Liver (tissue), 3 donors: ENCODE measurements at regions not wholly inside any gene's neighbourhood (a gene's known extent, or its start where the extent isn't known, plus 50 kb on each side); places are given as distances from the start of the nearest gene placed in this dataset.
"Not testable (repeated sequence)": the region's sequence is repeated elsewhere in the genome, so short reads cannot be mapped to it uniquely, and the experiment has no call there.

ENCODE experiments used
- EGR1 ChIP-seq, 2 donors: IDR thresholded peaks; 2 replicates each; pipeline ENCODE4 v1.6.1; 2016 to 2018; ENCODE audit warnings: antibody characterized with exemption in 2 of 2, low read depth in 2 of 2
- GABPA ChIP-seq, 2 donors: IDR thresholded peaks in 1 of 2; conservative IDR thresholded peaks in 1 of 2; 2 replicates each; pipeline ENCODE4 v1.6.1; 2016; ENCODE audit warnings: antibody characterized with exemption in 2 of 2, mild to moderate bottlenecking in 1 of 2, moderate library complexity in 1 of 2
- HNF4G ChIP-seq: IDR thresholded peaks from 2 replicates; pipeline ENCODE4 v1.6.1; 2016; ENCODE audit warnings: antibody characterized with exemption
- RAD21 ChIP-seq, 2 donors: IDR thresholded peaks; 2 replicates each; pipeline ENCODE4 v1.6.1; 2016; ENCODE audit warnings: antibody characterized with exemption in 2 of 2, mild to moderate bottlenecking in 2 of 2
- RXRA ChIP-seq, 2 donors: IDR thresholded peaks; 2 replicates each; pipeline ENCODE4 v1.6.1; 2017 to 2018; ENCODE audit warnings: antibody characterized with exemption in 2 of 2, mild to moderate bottlenecking in 1 of 2
- TAF1 ChIP-seq: conservative IDR thresholded peaks from 2 replicates; pipeline ENCODE4 v1.6.1; 2016; ENCODE audit warnings: antibody characterized with exemption, mild to moderate bottlenecking
- TF ChIP-seq, protein P1 (sequence below): fragments of 150-350 bp; IDR thresholded peaks from 2 replicates; pipeline ENCODE4 v1.5.1; 2017; ENCODE audit warnings: improper control_type of control experiment, low read depth, low read length; ENCODE audit not compliant: missing input control
- TF ChIP-seq, protein P2 (sequence below): IDR thresholded peaks from 2 replicates; pipeline ENCODE4 v1.6.1; 2016; ENCODE audit warnings: antibody characterized with exemption, mild to moderate bottlenecking
- TF ChIP-seq, protein P3 (sequence below): IDR thresholded peaks from 2 replicates; pipeline ENCODE4 v1.6.1; 2016; ENCODE audit warnings: antibody characterized with exemption
- TF ChIP-seq, protein P4 (sequence below): IDR thresholded peaks from 2 replicates; pipeline ENCODE4 v1.6.1; 2016; ENCODE audit warnings: antibody characterized with exemption
- TF ChIP-seq, protein P5 (sequence below): IDR thresholded peaks from 2 replicates; pipeline ENCODE4 v1.6.1; 2016; ENCODE audit warnings: antibody characterized with exemption
- donor health status: healthy.
- donor health status: healthy.

DNA sequence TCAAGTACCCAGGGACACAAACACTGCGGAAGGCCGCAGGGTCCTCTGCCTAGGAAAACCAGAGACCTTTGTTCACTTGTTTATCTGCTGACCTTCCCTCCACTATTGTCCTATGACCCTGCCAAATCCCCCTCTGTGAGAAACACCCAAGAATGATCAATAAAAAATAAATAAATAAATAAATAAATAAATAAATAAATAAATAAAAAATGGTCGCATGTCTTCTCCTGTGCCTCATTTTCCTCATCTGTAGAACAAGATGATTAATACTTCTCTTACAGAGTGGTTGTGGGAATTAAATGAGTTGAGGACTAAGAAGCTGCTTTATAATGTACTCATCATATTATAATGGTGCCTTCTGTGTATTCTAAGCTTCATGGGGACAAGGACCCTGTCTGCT lies 149.4 kb upstream of the METTL14 start:
- TF ChIP-seq, protein P1, sequence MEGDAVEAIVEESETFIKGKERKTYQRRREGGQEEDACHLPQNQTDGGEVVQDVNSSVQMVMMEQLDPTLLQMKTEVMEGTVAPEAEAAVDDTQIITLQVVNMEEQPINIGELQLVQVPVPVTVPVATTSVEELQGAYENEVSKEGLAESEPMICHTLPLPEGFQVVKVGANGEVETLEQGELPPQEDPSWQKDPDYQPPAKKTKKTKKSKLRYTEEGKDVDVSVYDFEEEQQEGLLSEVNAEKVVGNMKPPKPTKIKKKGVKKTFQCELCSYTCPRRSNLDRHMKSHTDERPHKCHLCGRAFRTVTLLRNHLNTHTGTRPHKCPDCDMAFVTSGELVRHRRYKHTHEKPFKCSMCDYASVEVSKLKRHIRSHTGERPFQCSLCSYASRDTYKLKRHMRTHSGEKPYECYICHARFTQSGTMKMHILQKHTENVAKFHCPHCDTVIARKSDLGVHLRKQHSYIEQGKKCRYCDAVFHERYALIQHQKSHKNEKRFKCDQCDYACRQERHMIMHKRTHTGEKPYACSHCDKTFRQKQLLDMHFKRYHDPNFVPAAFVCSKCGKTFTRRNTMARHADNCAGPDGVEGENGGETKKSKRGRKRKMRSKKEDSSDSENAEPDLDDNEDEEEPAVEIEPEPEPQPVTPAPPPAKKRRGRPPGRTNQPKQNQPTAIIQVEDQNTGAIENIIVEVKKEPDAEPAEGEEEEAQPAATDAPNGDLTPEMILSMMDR, result not testable (repeated sequence)
- TF ChIP-seq, protein P2, sequence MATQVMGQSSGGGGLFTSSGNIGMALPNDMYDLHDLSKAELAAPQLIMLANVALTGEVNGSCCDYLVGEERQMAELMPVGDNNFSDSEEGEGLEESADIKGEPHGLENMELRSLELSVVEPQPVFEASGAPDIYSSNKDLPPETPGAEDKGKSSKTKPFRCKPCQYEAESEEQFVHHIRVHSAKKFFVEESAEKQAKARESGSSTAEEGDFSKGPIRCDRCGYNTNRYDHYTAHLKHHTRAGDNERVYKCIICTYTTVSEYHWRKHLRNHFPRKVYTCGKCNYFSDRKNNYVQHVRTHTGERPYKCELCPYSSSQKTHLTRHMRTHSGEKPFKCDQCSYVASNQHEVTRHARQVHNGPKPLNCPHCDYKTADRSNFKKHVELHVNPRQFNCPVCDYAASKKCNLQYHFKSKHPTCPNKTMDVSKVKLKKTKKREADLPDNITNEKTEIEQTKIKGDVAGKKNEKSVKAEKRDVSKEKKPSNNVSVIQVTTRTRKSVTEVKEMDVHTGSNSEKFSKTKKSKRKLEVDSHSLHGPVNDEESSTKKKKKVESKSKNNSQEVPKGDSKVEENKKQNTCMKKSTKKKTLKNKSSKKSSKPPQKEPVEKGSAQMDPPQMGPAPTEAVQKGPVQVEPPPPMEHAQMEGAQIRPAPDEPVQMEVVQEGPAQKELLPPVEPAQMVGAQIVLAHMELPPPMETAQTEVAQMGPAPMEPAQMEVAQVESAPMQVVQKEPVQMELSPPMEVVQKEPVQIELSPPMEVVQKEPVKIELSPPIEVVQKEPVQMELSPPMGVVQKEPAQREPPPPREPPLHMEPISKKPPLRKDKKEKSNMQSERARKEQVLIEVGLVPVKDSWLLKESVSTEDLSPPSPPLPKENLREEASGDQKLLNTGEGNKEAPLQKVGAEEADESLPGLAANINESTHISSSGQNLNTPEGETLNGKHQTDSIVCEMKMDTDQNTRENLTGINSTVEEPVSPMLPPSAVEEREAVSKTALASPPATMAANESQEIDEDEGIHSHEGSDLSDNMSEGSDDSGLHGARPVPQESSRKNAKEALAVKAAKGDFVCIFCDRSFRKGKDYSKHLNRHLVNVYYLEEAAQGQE, result not testable (repeated sequence)
- TF ChIP-seq GABPA (IDR thresholded peaks at IDR 0.05 in 1 of 2, conservative IDR thresholded peaks at IDR 0.05 in 1 of 2); TAF1; RAD21 (IDR thresholded peaks at IDR 0.05); EGR1 (IDR thresholded peaks at IDR 0.05; ENCODE audit: low read depth in 2 of 2); HNF4G; RXRA (IDR thresholded peaks at IDR 0.05): not testable (repeated sequence)
- TF ChIP-seq, protein P3, sequence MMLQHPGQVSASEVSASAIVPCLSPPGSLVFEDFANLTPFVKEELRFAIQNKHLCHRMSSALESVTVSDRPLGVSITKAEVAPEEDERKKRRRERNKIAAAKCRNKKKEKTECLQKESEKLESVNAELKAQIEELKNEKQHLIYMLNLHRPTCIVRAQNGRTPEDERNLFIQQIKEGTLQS, result not testable (repeated sequence)
- TF ChIP-seq, protein P4, sequence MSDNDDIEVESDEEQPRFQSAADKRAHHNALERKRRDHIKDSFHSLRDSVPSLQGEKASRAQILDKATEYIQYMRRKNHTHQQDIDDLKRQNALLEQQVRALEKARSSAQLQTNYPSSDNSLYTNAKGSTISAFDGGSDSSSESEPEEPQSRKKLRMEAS, result not testable (repeated sequence)
- TF ChIP-seq, protein P5, sequence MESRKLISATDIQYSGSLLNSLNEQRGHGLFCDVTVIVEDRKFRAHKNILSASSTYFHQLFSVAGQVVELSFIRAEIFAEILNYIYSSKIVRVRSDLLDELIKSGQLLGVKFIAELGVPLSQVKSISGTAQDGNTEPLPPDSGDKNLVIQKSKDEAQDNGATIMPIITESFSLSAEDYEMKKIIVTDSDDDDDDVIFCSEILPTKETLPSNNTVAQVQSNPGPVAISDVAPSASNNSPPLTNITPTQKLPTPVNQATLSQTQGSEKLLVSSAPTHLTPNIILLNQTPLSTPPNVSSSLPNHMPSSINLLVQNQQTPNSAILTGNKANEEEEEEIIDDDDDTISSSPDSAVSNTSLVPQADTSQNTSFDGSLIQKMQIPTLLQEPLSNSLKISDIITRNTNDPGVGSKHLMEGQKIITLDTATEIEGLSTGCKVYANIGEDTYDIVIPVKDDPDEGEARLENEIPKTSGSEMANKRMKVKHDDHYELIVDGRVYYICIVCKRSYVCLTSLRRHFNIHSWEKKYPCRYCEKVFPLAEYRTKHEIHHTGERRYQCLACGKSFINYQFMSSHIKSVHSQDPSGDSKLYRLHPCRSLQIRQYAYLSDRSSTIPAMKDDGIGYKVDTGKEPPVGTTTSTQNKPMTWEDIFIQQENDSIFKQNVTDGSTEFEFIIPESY, result not testable (repeated sequence)
